CD14-positive monocyte (primary cell): ENCODE measurements at regions not wholly inside any gene's neighbourhood (a gene's known extent, or its start where the extent isn't known, plus 50 kb on each side); places are given as distances from the start of the nearest gene placed in this dataset.

Experiments used
- DNase-seq, 3 donors: peaks; one replicate each; pipeline ENCODE4 v3.0.0-alpha.2; 2011 to 2022
- H2AFZ ChIP-seq: 2 replicates; pipeline ENCODE4 v1.6.0; 2012; ENCODE audit warnings: mild to moderate bottlenecking, low read depth, low read length, inconsistent platforms; ENCODE audit not compliant: insufficient read depth, poor library complexity, severe bottlenecking
- H3K27ac ChIP-seq, 2 donors: 1 replicate in 1 of 2; 2 replicates in 1 of 2; pipeline ENCODE4 v1.5.1; 2012 to 2013; ENCODE audit warnings: low read length in 2 of 2, control low read depth in 1 of 2, inconsistent platforms in 1 of 2, low read depth in 1 of 2, mild to moderate bottlenecking in 1 of 2
- H3K27me3 ChIP-seq, 2 donors: one replicate each; pipeline versions ENCODE4 v1.6.0 to v1.6.1; 2011 to 2013; ENCODE audit warnings: low read length in 2 of 2; ENCODE audit not compliant: control insufficient read depth in 2 of 2, insufficient read depth in 2 of 2
- H3K36me3 ChIP-seq, 2 donors: replicated peaks in 1 of 2; 1 replicate in 1 of 2; 2 replicates in 1 of 2; pipeline versions ENCODE4 v1.5.1 to v1.6.1; 2012 to 2013; ENCODE audit warnings: low read length in 2 of 2, control low read depth in 1 of 2, inconsistent platforms in 1 of 2, mild to moderate bottlenecking in 1 of 2; ENCODE audit not compliant: insufficient read depth in 2 of 2, control insufficient read depth in 1 of 2
- H3K4me1 ChIP-seq, 2 donors: 1 replicate in 1 of 2; 2 replicates in 1 of 2; pipeline versions ENCODE4 v1.5.1 to v1.6.1; 2012 to 2013; ENCODE audit warnings: low read length in 2 of 2, control low read depth in 1 of 2, inconsistent platforms in 1 of 2, mild to moderate bottlenecking in 1 of 2, moderate library complexity in 1 of 2; ENCODE audit not compliant: insufficient read depth in 2 of 2, control insufficient read depth in 1 of 2
- H3K4me2 ChIP-seq: replicated peaks from 2 replicates; pipeline ENCODE3; 2012; ENCODE audit warnings: low read length, moderate library complexity, mild to moderate bottlenecking; ENCODE audit not compliant: poor library complexity, severe bottlenecking; ENCODE audit errors: extremely low read depth
- H3K4me3 ChIP-seq, 3 experiments: fragments of 200-600 bp in 1 of 3; sonication (generic) in 1 of 3; replicated peaks in 1 of 3; 1 replicate in 2 of 3; 2 replicates in 1 of 3; pipeline ENCODE4 v1.5.1; 2011 to 2013; ENCODE audit warnings: low read length in 3 of 3, mild to moderate bottlenecking in 3 of 3, control low read depth in 2 of 3, low read depth in 2 of 3, inconsistent platforms in 1 of 3, moderate library complexity in 1 of 3
- H3K79me2 ChIP-seq: 2 replicates; pipeline ENCODE4 v1.6.0; 2012; ENCODE audit warnings: mild to moderate bottlenecking, control low read depth, inconsistent platforms, low read length, moderate library complexity; ENCODE audit not compliant: insufficient read depth
- H3K9ac ChIP-seq: 2 replicates; pipeline ENCODE4 v1.6.0; 2017; ENCODE audit warnings: low read length, mild to moderate bottlenecking; ENCODE audit not compliant: insufficient read depth, poor library complexity, severe bottlenecking
- H3K9me3 ChIP-seq, 2 donors: replicated peaks in 1 of 2; 1 replicate in 1 of 2; 2 replicates in 1 of 2; pipeline versions ENCODE4 v1.5.1 to v1.6.1; 2012 to 2013; ENCODE audit warnings: low read length in 2 of 2, control low read depth in 1 of 2; ENCODE audit not compliant: control insufficient read depth in 1 of 2, insufficient read depth in 1 of 2
- H4K20me1 ChIP-seq: 2 replicates; pipeline ENCODE4 v1.6.0; 2012; ENCODE audit warnings: mild to moderate bottlenecking, low read length, control low read depth, moderate library complexity; ENCODE audit not compliant: insufficient read depth
- H3K27ac Mint-ChIP-seq, 7 donors: one replicate each; pipeline ENCODE4 v1.8.0; 2020; ENCODE audit warnings: mild to moderate bottlenecking in 7 of 7, mixed read lengths in 7 of 7, moderate library complexity in 6 of 7, inconsistent platforms in 2 of 7
- H3K27me3 Mint-ChIP-seq, 3 donors: one replicate each; pipeline ENCODE4 v1.8.0; 2021 to 2022; ENCODE audit warnings: low read depth in 3 of 3, mild to moderate bottlenecking in 3 of 3, mixed read lengths in 3 of 3, moderate library complexity in 3 of 3, inconsistent platforms in 1 of 3
- H3K36me3 Mint-ChIP-seq, 2 donors: one replicate each; pipeline ENCODE4 v1.8.0; 2020; ENCODE audit warnings: mixed read lengths in 2 of 2, inconsistent platforms in 1 of 2, mild to moderate bottlenecking in 1 of 2
- H3K4me1 Mint-ChIP-seq: one replicate; pipeline ENCODE4 v1.8.0; 2020; ENCODE audit warnings: mild to moderate bottlenecking, mixed read lengths
- H3K4me3 Mint-ChIP-seq, 2 donors: one replicate each; pipeline ENCODE4 v1.8.0; 2020; ENCODE audit warnings: mild to moderate bottlenecking in 2 of 2, mixed read lengths in 2 of 2, moderate library complexity in 1 of 2
- H3K9me3 Mint-ChIP-seq, 7 donors: one replicate each; pipeline ENCODE4 v1.8.0; 2020 to 2022; ENCODE audit warnings: mixed read lengths in 7 of 7, mild to moderate bottlenecking in 6 of 7, moderate library complexity in 6 of 7, inconsistent platforms in 2 of 7
- WGBS: methylation state at CpG from one replicate; pipeline ENCODE4 v1.1.5; 2013; ENCODE audit warnings: missing lambda C conversion rate; ENCODE audit not compliant: insufficient coverage; 5-methylcytosine and 5-hydroxymethylcytosine counted together
- intact Hi-C, 2 donors: fragments of 100-400 bp; cut with micrococcal nuclease; formaldehyde crosslinking; loops; one replicate each; pipeline versions ENCODE4 v1.15.0 to v1.15.1; 2023
- TF ChIP-seq, protein P1 (sequence below): fragments of 200-600 bp; IDR thresholded peaks from one replicate; pipeline ENCODE4 v1.8.0; 2022; ENCODE audit warnings: antibody characterized with exemption, mild to moderate bottlenecking

DNA sequence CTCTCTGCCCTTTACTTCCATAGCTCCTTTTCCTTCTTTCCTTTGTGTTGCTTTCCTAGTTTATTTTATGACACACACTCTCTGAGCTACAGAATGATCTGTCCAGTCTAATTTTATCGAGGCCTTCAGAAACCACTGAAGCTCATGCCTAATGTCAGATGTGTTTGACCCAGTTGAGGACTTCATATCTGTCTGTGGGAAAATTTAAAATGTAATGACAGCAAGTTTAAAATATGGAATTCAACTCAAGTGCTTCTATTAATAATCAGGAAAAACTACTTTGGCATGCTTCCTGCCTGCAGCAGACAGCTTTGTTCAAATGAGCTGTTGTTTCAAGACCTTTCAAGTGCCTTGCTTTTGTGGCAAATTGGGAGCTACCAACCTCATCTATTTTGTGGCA, 261.8 kb upstream of the MTNR1B start:
- Histone ChIP-seq H3K4me1 (no peaks in the 10 kb centered on the region), H3K27me3 (no peaks in the 10 kb centered on the region), H3K9me3 (peaks cover 12 to 16% of the 10 kb centered on the region in 2 donors), H3K79me2 (no peaks in the 10 kb centered on the region), H3K36me3 (no peaks in the 10 kb centered on the region), H3K27ac (no peak overlapping the region), H3K9ac (no peak overlapping the region), H4K20me1 (no peaks in the 10 kb centered on the region), H3K4me3 (no peak overlapping the region), H2AFZ (no peak overlapping the region), H3K4me2 (no peak overlapping the region)
- H3K27ac Mint-ChIP-seq, result no peak overlapping the region
- intact Hi-C loops, result no loop called here
- no peak overlapping the region for H3K4me3 Mint-ChIP-seq
- TF ChIP-seq, protein P1, sequence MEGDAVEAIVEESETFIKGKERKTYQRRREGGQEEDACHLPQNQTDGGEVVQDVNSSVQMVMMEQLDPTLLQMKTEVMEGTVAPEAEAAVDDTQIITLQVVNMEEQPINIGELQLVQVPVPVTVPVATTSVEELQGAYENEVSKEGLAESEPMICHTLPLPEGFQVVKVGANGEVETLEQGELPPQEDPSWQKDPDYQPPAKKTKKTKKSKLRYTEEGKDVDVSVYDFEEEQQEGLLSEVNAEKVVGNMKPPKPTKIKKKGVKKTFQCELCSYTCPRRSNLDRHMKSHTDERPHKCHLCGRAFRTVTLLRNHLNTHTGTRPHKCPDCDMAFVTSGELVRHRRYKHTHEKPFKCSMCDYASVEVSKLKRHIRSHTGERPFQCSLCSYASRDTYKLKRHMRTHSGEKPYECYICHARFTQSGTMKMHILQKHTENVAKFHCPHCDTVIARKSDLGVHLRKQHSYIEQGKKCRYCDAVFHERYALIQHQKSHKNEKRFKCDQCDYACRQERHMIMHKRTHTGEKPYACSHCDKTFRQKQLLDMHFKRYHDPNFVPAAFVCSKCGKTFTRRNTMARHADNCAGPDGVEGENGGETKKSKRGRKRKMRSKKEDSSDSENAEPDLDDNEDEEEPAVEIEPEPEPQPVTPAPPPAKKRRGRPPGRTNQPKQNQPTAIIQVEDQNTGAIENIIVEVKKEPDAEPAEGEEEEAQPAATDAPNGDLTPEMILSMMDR, result no peak
- no CpG with 5 or more reads among the region's 1 CpG for WGBS
- H3K9me3 Mint-ChIP-seq, result peaks cover 8 to 23% (median 13%) of the 10 kb centered on the region in 7 donors
- no peaks in the 10 kb centered on the region for H3K27me3 Mint-ChIP-seq
- no peak for DNase-seq
- no peaks in the 10 kb centered on the region for H3K36me3 Mint-ChIP-seq
- H3K4me1 Mint-ChIP-seq, result no peaks in the 10 kb centered on the region

DNA sequence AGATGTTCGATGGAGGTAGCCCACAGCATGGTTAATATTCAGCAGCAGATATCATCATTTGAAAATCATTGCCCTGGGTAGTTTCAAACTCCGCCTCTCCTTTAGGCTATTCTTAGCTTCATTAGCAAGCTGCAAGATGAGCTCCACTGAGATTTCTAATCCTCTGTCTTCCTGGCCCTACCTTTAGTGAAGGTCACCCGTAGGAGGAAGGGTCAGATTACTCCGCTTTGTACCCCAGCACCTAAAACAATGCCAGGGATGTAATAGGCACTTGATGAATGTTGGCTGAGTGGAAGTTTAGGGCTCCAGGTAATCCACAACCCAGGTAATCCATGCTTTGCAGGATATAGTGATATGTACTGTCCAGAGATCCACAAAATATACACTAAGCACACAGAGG, 260.1 kb upstream of the MTNR1B start:
- peaks cover 8 to 17% (median 13%) of the 10 kb centered on the region in 7 donors for H3K9me3 Mint-ChIP-seq
- no CpG with 5 or more reads among the region's 4 CpGs for WGBS
- H3K4me3 Mint-ChIP-seq, result no peak overlapping the region
- H3K36me3 Mint-ChIP-seq, result no peaks in the 10 kb centered on the region
- no peak overlapping the region for H3K4me2 ChIP-seq
- H3K79me2 ChIP-seq, result no peaks in the 10 kb centered on the region
- no peak overlapping the region for H3K27ac ChIP-seq
- no peaks in the 10 kb centered on the region for H4K20me1 ChIP-seq
- H3K9me3 ChIP-seq, result peaks cover 12 to 16% of the 10 kb centered on the region in 2 donors
- H2AFZ ChIP-seq, result no peak overlapping the region
- no peaks in the 10 kb centered on the region for H3K27me3 Mint-ChIP-seq
- H3K4me3 ChIP-seq, result no peak overlapping the region
- no peaks in the 10 kb centered on the region for H3K36me3 ChIP-seq
- no peaks in the 10 kb centered on the region for H3K4me1 Mint-ChIP-seq
- no peak overlapping the region for H3K9ac ChIP-seq
- no peak for DNase-seq
- intact Hi-C loops, result no loop called here
- no peaks in the 10 kb centered on the region for H3K4me1 ChIP-seq
- no peak overlapping the region for H3K27ac Mint-ChIP-seq
- H3K27me3 ChIP-seq, result no peaks in the 10 kb centered on the region
- TF ChIP-seq, protein P1, result no peak
